ENCODE measurements at regions not wholly inside any gene's neighbourhood (a gene's known extent, or its start where the extent isn't known, plus 50 kb on each side); places are given as distances from the start of the nearest gene placed in this dataset.

GRCh38 chr5:77569409-77569808 is 69.1 kb downstream of the OTP start:
- no peaks in the 10 kb centered on the region for H3K36me3 ChIP-seq
- no peak for TF ChIP-seq CTCF (IDR thresholded peaks at IDR 0.05; ENCODE audit: low read depth, low read length)
- DNase-seq, result no peak
- no peaks in the 10 kb centered on the region for H3K27me3 ChIP-seq (ENCODE audit: insufficient read depth, low read depth, severe bottlenecking)
- no peak overlapping the region for H3K4me3 ChIP-seq (ENCODE audit: low read depth, low read length)
- H3K9me3 ChIP-seq (ENCODE audit: severe bottlenecking), result no peaks in the 10 kb centered on the region
- H3K27ac ChIP-seq, result no peak overlapping the region

GRCh38 chr5:77568555-77568954 is 70.0 kb downstream of the OTP start:
- Histone ChIP-seq H3K27me3 (ENCODE audit: insufficient read depth, low read depth, severe bottlenecking) (no peaks in the 10 kb centered on the region), H3K27ac (no peak overlapping the region), H3K4me3 (ENCODE audit: low read depth, low read length) (no peak overlapping the region), H3K9me3 (ENCODE audit: severe bottlenecking) (no peaks in the 10 kb centered on the region), H3K36me3 (no peaks in the 10 kb centered on the region)
- no peak for TF ChIP-seq CTCF (IDR thresholded peaks at IDR 0.05; ENCODE audit: low read depth, low read length)
- DNase-seq, result no peak

- DNase-seq, result no peak
- H3K9me3 ChIP-seq (ENCODE audit: severe bottlenecking), result no peaks in the 10 kb centered on the region
- H3K36me3 ChIP-seq, result no peaks in the 10 kb centered on the region
- H3K27ac ChIP-seq, result no peak overlapping the region
- no peak overlapping the region for H3K4me3 ChIP-seq (ENCODE audit: low read depth, low read length)
- H3K27me3 ChIP-seq (ENCODE audit: insufficient read depth, low read depth, severe bottlenecking), result no peaks in the 10 kb centered on the region
- no peak for TF ChIP-seq CTCF (IDR thresholded peaks at IDR 0.05; ENCODE audit: low read depth, low read length)
These were observed 70.4 kb downstream of the OTP start for GRCh38 chr5:77568082-77568481.

- H3K27me3 ChIP-seq (ENCODE audit: insufficient read depth, low read depth, severe bottlenecking), result no peaks in the 10 kb centered on the region
- no peaks in the 10 kb centered on the region for H3K36me3 ChIP-seq
- no peak overlapping the region for H3K27ac ChIP-seq
- DNase-seq, result no peak
- H3K4me3 ChIP-seq (ENCODE audit: low read depth, low read length), result no peak overlapping the region
- no peak for TF ChIP-seq CTCF (IDR thresholded peaks at IDR 0.05; ENCODE audit: low read depth, low read length)
- H3K9me3 ChIP-seq (ENCODE audit: severe bottlenecking), result no peaks in the 10 kb centered on the region
These were observed 71.4 kb upstream of the WDR41 start for GRCh38 chr5:77563475-77563874.

GRCh38 chr5:77561965-77562364 is 69.8 kb upstream of the WDR41 start:
- Histone ChIP-seq H3K9me3 (ENCODE audit: severe bottlenecking) (no peaks in the 10 kb centered on the region), H3K27me3 (ENCODE audit: insufficient read depth, low read depth, severe bottlenecking) (no peaks in the 10 kb centered on the region), H3K27ac (no peak overlapping the region), H3K36me3 (no peaks in the 10 kb centered on the region), H3K4me3 (ENCODE audit: low read depth, low read length) (no peak overlapping the region)
- TF ChIP-seq CTCF (IDR thresholded peaks at IDR 0.05; ENCODE audit: low read depth, low read length), result no peak
- no peak for DNase-seq

GRCh38 chr5:77560677-77561263 is 68.7 kb upstream of the WDR41 start:
- Histone ChIP-seq H3K27ac (no peak overlapping the region), H3K27me3 (ENCODE audit: insufficient read depth, low read depth, severe bottlenecking) (no peaks in the 10 kb centered on the region)
- no peak for DNase-seq

More at GRCh38 chr5:77560677-77561263, 68.7 kb upstream of the WDR41 start:
- H3K36me3 ChIP-seq, result no peaks in the 10 kb centered on the region
- TF ChIP-seq CTCF (IDR thresholded peaks at IDR 0.05; ENCODE audit: low read depth, low read length), result peak; percentile 42
- H3K4me3 ChIP-seq (ENCODE audit: low read depth, low read length), result no peak overlapping the region
- H3K9me3 ChIP-seq (ENCODE audit: severe bottlenecking), result no peaks in the 10 kb centered on the region
